ENCODE measurements at regions not wholly inside any gene's neighbourhood (a gene's known extent, or its start where the extent isn't known, plus 50 kb on each side); places are given as distances from the start of the nearest gene placed in this dataset.

GRCh38 chr4:10256203-10256602 lies 139.6 kb upstream of the WDR1 start:
- no peak for DNase-seq (ENCODE audit: low spot score)
- ChIA-PET CTCF (interaction anchor here (0.6 kb wide), 1 partner anchor 10 kb away, joined by 3 read pairs; no protein-coding TSS in a partner anchor), POLR2A (ENCODE audit: low non-redundant PET) (no interaction called here)
- no peak for TF ChIP-seq CTCF (conservative IDR thresholded peaks at IDR 0.05; ENCODE audit: low read depth)
- no peak overlapping the region for H3K27ac ChIP-seq

- ChIA-PET POLR2A (ENCODE audit: low non-redundant PET) (no interaction called here), CTCF (no interaction called here)
- no peak for DNase-seq (ENCODE audit: low spot score)
- no peak for TF ChIP-seq CTCF (conservative IDR thresholded peaks at IDR 0.05; ENCODE audit: low read depth)
- no peak overlapping the region for H3K27ac ChIP-seq
Observed at GRCh38 chr4:10253765-10254164, 137.2 kb upstream of the WDR1 start.

GRCh38 chr4:10245751-10246150 lies 129.2 kb upstream of the WDR1 start:
- no peak overlapping the region for H3K27ac ChIP-seq
- CTCF ChIA-PET, result no interaction called here
- POLR2A ChIA-PET (ENCODE audit: low non-redundant PET), result no interaction called here
- no peak for DNase-seq (ENCODE audit: low spot score)
- TF ChIP-seq CTCF (conservative IDR thresholded peaks at IDR 0.05; ENCODE audit: low read depth), result no peak

DNA sequence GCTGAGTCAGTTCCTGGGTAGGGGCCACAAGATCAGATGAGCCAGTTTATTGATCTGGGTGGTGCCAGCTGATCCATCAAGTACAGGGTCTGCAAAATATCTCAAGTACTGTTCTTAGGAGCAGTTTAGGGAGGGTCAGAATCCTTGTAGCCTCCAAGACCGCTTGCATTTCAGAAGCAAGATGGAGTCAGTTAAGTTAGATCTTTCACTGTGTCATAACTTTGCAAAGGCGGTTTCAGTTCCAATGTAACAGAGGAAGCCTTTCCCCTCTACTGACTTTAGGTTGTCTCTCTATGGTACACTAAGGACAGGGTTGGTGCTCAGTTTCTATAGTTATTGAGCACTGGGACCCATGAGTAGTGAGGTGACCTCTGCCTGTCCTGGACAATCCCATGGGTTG lies 127.3 kb upstream of the WDR1 start:
- ChIA-PET POLR2A (ENCODE audit: low non-redundant PET) (no interaction called here), CTCF (no interaction called here)
- TF ChIP-seq CTCF (conservative IDR thresholded peaks at IDR 0.05; ENCODE audit: low read depth), result no peak
- no peak overlapping the region for H3K27ac ChIP-seq
- no peak for DNase-seq (ENCODE audit: low spot score)

- no peak overlapping the region for H3K27ac ChIP-seq
- POLR2A ChIA-PET (ENCODE audit: low non-redundant PET), result no interaction called here
- CTCF ChIA-PET, result no interaction called here
- DNase-seq (ENCODE audit: low spot score), result no peak
- TF ChIP-seq CTCF (conservative IDR thresholded peaks at IDR 0.05; ENCODE audit: low read depth), result no peak
Observed at GRCh38 chr4:10240691-10241090, 124.1 kb upstream of the WDR1 start.

- no peak for TF ChIP-seq CTCF (conservative IDR thresholded peaks at IDR 0.05; ENCODE audit: low read depth)
Observed at GRCh38 chr4:10239982-10240654, 123.5 kb upstream of the WDR1 start.

More at GRCh38 chr4:10239982-10240654, 123.5 kb upstream of the WDR1 start:
- POLR2A ChIA-PET (ENCODE audit: low non-redundant PET), result no interaction called here
- no peak for DNase-seq (ENCODE audit: low spot score)
- CTCF ChIA-PET, result no interaction called here
- H3K27ac ChIP-seq, result no peak overlapping the region
